Ovary (tissue), 3 donors: ENCODE measurements at regions not wholly inside any gene's neighbourhood (a gene's known extent, or its start where the extent isn't known, plus 50 kb on each side); places are given as distances from the start of the nearest gene placed in this dataset.

Source experiments
- EP300 ChIP-seq: sonication (generic); formaldehyde crosslinking; IDR thresholded peaks from one replicate; pipeline ENCODE4 v1.6.1; 2017; ENCODE audit warnings: antibody characterized with exemption
- POLR2A ChIP-seq: fragments of 450-650 bp; IDR thresholded peaks from one replicate; pipeline ENCODE4 v1.6.1; 2017; ENCODE audit warnings: antibody characterized with exemption, mild to moderate bottlenecking, moderate library complexity
- TF ChIP-seq, protein P1 (sequence below), 3 donors: fragments of 450-650 bp in 2 of 3; fragments of 200-600 bp in 1 of 3; IDR thresholded peaks; one replicate each; pipeline versions ENCODE4 v1.5.1 to v1.8.0; 2016 to 2022; ENCODE audit warnings: antibody characterized with exemption in 3 of 3, mild to moderate bottlenecking in 1 of 3
- donor health status: DM: no; HTN: no; CAD: no.

DNA sequence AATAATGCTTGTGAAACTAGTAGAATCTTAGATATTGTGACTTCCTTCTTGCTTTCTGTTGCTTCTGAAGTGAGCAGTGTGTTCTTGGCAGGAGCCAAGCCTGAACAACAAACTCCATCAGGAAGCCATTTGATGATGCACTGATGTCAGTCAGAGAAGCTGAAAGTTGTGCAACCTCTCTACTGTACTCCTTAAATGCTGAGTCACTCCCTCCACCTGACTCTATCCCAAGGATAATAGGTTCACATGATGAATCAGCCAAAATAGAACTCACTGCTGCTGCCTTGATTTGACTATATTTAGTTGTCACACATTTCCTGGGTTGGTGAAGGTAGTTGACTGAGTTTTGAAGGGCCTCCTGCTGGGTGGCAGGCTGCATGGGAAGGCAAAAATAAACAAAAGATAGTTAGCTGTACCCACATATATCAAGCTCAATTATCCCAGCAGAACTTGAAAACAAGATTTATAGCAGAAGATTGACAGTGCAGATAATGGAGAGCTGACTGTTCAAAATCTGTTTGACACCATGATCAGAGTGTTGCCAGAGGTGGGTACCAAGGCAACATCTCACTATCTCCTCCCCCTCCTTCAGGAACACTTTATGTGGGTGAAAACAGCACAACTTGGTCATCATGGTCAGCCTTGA is 328.4 kb upstream of the DPH6 start:
- TF ChIP-seq, protein P1, sequence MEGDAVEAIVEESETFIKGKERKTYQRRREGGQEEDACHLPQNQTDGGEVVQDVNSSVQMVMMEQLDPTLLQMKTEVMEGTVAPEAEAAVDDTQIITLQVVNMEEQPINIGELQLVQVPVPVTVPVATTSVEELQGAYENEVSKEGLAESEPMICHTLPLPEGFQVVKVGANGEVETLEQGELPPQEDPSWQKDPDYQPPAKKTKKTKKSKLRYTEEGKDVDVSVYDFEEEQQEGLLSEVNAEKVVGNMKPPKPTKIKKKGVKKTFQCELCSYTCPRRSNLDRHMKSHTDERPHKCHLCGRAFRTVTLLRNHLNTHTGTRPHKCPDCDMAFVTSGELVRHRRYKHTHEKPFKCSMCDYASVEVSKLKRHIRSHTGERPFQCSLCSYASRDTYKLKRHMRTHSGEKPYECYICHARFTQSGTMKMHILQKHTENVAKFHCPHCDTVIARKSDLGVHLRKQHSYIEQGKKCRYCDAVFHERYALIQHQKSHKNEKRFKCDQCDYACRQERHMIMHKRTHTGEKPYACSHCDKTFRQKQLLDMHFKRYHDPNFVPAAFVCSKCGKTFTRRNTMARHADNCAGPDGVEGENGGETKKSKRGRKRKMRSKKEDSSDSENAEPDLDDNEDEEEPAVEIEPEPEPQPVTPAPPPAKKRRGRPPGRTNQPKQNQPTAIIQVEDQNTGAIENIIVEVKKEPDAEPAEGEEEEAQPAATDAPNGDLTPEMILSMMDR (IDR thresholded peaks at IDR 0.05) = no peak
- TF ChIP-seq POLR2A (no peak), EP300 (no peak)
